ENCODE measurements at regions not wholly inside any gene's neighbourhood (a gene's known extent, or its start where the extent isn't known, plus 50 kb on each side); places are given as distances from the start of the nearest gene placed in this dataset.
"Not testable (repeated sequence)": the region's sequence is repeated elsewhere in the genome, so short reads cannot be mapped to it uniquely, and the experiment has no call there.

DNA sequence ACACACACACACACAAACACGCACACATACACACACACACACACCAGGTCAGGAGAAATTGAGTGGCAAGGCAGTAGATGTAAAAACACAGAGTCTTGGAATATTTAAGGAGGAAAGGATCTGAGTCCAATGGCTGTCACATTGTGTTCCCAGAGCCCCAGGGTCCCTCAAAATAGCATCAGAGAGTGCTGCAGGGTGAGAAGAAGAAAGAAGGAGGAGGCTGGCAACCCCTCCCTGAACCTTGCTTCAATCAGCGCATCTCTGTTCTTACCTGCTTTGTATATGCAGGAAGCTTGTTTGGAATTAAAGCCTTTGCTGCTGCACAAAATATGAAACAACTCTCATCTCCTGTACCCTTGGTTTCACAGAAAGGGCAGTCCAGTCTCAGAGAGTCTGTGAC is 406.5 kb downstream of the MIAT start:
- DNase-seq (ENCODE audit: low read depth): no peak

DNA sequence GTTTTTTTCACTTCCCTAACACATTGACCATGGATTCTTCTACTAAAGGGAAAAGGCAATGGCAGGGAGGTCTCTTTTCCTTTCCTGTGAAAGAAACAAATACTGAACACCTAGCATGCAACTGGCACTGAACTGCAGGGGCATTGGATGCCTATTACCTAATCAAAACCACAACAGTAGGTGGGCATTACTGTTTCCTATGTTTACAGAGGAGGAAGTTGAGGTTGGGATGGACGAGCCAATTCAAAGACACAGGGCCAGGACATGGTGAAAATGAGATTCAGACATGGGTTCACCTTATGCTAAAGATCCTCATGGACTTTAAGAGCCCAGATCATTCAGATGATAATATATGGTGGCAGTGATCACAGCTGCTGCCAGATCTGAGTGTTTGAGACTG is 407.0 kb downstream of the MIAT start:
- no peak for DNase-seq (ENCODE audit: low read depth)

DNA sequence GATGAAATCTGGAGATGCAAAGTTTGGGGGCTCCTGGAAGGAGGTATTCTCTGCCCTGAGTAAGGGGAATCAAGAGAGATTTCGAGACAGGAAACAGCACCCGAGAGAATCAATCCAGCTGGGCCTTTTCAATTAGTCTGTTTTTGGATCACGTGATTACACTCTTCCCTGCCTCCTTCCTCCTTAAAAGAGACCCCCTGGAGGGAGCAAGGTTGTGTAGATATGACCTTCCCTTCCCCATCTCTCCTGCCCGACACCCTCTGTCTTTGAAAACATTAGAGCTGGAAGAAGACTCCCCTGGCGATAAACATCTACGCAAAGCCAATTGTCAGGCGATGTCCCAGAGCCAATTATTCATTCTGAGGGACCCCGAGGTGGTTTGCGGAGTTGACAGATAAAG is 407.9 kb downstream of the MIAT start:
- no peak for DNase-seq (ENCODE audit: low read depth)

DNA sequence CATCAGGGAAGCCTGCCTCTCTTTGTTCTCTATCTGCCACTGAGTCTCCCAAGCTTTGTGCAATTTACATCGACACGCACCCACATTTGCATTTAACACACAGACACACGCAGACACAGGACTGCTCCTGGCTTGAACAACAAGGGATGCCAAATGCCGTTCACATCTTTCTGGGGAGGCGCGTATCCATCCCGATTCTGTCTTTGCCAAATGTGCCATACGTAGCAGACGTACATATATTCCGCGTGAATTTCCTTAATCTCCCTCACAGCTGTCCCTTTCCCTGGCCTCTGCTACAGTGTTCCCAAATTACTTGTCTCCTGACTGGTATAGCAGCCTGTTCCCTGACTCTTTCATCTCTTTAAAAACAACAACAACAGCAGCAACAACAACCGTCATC is 409.5 kb downstream of the MIAT start:
- DNase-seq (ENCODE audit: low read depth): no peak

DNA sequence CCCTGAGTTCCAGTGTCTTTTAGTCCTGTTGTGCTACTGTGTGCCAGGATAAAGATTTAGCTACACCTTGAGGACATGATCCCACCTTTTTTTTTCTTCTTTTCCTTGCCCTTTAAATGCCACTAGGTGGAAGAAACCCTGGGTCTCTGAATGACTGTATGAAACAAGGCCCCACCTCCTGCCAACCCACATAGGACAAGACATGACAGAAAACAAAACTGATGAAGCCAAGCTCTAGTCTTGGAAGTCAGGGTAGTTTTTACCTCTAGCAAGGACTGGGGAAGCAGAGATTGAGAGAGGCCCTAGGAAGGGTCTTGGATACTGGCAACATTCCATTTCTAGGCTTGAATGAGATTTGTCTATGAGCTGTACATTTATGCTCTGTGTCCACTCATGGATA is 410.7 kb downstream of the MIAT start:
- no peak for DNase-seq (ENCODE audit: low read depth)

DNA sequence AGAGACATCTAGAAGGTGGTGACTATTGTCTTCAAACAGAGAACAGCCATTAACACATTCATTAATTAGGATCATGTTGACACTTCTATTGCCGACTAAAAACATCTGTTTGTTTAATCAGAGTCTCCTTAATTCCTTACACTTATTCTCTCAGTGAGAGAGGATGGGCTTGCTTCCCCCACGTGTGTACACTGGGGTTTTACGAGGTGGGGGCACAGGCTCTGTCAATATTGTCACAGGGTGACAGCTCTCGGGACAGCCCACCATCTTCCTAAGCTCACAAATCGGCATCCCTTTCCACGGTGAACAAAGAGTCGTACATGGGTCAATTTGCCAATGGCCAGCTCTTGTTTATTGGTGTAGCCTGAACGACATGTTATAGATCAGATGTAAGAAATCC is 413.2 kb downstream of the MIAT start:
- no peak for DNase-seq (ENCODE audit: low read depth)

DNA sequence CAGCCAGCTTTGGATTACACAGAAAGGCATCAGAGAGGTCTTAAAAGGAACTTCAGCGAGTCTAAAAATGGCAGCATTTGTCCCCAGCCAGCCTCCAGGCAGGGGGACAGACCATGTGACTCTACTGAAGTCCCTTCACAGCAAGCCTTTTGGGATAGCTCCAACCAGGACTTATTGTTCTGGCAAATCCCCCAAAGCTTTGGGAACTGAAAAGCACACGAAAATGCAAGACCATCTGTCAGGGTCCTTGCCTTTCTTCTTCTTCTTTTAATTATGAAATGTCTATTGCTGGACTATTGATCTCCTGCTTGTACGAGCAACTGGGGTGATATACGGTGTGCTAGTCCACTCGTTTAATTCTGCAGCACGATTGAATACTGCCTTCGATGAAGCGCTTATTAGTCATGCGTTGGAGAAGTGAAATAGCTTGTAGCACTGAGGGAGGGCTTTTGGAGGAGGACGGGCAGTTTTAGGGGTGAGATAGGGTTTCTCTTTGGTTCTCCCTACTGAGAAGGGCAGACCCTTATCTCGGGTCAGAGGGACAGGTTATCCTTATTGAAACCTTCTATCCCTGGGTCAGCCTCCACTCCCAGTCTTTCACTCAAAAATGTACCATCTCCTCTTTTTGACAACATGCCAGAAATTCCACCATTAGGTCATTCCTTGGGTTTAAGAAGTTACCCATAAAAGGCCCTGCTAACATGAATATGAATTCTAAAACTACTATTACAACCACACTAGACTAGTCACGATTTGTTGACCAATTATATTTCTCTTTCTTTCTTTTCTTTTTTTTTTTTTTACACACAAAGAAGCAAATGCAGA is 416.4 kb downstream of the MIAT start:
- no peak for DNase-seq (ENCODE audit: low read depth)

DNA sequence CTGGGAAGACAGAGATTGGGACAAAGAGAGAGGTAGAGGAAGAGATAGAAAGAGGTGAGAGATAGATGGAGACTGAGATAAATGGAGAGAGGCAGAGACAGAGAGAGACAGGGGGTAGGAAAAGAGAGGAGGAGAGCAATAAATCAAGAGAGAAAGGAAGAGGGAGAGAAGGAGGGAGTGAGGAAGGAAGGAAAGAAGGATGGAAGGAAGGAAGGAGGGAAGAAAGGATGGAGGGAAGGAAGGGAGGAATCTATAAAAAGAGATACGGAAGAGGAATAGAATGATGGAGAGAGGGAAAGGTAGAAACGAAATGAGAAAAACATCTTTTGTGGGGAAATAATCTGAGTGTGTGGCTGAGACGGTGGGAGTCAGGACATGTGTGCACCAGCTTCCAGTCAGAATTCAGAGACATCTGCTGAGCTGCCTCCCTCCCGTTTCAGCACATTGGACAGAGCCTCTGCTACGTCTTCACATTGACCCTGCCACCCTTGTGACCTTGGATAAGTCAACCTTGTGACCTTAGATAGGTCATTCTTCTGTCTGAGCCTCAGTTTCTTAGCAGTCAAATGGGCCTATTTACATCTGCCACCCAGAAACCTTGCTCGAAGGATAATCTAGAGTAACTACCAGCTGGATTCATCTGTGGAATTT is 417.8 kb downstream of the MIAT start:
- DNase-seq (ENCODE audit: low read depth): no peak

DNA sequence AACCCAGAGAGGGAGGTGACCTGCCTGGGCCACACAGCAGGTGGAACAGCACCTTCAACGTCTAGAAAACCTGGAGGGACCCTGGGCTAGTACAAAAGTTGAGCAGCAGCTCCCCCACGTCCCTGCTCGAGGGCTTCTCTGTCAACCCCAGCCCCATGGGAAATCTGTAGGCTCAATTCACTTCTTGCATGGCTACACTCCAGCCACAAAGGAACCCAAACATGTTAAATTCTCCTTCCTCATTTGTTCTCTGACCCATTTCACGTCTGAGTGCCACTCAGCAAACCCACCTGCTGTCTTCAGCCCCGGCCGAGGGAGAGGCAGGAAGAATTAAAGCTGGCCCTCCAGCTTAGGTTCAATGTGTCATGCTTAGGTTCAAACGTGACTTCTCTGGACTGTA is 418.5 kb downstream of the MIAT start:
- no peak for DNase-seq (ENCODE audit: low read depth)

DNA sequence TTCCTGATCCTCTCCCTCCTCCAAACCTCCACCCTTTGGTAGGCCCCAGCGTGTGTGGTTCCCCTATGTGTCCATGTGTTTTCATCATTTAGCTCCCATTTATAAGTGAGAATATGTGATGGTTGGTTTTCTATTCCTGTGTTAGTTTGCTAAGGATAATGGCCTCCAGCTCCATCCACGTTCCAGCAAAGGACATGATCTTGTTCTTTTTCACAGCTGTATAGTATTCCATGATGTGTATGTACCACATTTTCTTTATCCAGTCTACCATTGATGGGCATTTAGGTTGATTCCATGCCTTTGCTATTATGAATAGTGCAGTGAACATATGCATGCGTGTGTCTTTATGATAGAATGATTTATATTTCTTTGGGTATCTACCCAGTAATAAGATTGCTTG is 420.7 kb downstream of the MIAT start:
- DNase-seq (ENCODE audit: low read depth): not testable (repeated sequence)

DNA sequence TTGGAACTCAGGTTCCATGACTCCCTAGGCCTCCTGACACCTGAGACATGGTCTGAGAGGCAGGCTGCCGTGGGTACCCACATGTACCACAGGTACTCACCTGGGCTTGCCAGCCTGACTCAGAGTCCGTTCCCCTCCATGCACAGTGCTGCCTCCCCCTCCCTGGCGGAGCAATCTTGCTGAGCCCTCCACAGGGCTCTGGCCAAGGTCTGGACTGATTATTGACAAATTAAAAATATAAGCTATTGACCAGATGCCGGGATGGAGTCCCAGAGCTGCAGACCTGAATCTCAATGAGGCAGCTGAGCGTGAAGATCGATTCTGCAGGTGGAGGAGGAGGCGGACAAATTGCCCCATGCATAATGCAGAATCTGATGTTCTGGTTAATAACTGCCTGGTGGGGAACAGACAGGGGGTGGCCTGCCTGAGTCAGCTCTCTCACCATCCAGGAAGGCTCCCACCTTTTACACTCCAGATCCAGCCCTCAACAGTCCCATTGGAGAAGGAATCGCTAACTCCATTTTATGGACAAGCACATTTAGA is 422.7 kb downstream of the MIAT start:
- DNase-seq (ENCODE audit: low read depth): no peak

DNA sequence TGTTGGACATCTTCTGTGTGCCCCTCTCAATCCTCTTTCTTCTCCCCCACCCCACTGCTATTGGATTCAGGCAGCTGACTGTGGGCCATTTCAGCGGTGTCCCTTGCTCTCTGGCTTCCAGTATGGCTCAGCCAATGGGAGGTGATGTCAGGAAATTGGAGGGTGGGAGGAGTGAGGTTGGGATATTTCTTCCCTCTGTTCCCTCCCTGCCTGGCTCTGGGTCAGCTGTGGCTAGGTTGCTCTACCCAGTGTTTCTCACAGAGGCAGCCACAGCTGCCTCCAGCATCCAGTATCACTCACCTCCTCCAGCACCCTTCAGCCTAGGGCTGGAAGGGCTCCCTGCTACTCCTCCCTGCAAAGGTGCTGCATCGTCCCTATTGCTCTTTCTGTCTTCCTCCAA is 423.5 kb downstream of the MIAT start:
- DNase-seq (ENCODE audit: low read depth): no peak

DNA sequence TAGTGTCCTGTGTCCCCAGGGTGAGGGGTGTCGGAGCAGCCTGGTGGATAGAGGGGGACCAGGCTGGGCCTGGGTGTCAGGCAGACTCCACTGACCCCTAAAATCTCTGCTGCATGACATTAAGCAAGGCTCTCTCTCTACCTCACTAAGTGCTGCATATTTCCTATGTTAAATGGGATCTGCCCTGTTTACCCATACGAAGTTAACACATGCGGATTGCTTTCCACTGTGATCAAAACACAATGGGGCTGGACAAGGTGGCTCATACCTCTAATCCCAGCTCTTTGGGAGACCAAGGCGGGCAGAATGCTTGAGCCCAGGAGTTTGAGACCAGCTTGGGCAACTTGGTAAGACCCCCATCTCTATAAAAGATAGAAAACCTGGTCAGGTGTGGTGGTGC is 426.2 kb downstream of the MIAT start:
- DNase-seq (ENCODE audit: low read depth): no peak

DNA sequence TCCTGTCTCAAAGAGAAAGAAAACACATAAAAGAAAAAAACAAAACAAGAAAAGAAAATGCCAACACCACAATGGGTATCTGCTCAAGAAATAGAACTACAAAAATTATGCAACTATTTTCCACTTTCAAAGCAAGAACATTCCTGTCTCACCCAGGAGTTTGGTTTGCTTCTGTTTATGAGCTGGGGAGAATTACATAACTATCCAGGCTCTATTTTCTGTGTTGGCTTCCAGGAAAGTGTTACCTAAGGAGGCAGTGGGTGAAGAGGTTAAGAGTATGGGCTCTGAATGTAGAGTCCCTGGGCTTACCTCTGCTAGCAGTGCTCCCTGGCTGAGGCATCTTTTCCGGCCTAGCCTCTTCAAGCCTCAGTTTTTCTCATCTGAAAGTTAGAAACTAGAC is 426.7 kb downstream of the MIAT start:
- no peak for DNase-seq (ENCODE audit: low read depth)

DNA sequence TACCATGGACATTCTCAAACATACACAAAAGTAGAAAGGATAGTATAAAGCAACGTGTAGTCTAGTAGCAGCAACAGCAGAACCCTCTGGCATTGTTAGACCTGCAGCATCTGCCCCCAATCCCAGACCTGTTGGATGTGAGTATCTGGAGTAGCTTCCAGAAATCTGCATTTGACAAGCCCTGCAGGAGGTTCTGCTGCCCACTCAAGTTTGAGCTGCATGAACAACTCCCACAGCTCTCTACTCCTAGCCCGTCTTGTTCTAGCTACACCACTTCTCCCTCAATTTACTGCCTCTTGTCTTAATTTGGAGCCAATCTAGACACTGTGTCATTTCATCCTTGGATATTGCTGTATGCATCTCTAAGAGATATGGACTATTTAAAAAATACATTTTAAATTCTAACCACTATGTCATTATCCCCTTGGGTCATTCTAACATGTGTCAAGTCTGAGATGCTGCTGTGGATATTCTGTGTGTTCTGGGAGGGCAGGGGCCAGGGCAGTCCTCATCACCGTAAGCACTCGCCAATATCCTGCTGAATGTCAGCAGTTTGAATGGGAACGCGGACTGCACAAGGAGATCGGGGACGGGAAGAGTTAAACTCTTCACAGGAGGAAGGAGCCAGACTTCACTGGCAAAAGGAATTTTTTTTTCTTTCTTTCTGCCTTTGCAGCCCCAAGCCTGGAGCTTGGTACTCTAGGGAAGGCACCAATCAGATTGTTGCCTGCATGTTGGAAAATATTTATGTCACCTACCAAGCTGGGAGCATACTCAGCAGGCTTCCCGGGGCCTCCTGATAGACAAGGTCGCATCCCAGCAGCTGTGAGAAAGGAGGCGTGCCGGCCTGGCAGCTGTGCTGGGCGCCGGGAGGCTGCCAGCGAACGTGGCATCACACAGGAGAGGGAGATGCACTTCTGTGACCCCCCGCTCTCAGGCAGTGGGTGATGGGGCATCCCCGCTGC is 429.0 kb downstream of the MIAT start:
- no peak for DNase-seq (ENCODE audit: low read depth)

DNA sequence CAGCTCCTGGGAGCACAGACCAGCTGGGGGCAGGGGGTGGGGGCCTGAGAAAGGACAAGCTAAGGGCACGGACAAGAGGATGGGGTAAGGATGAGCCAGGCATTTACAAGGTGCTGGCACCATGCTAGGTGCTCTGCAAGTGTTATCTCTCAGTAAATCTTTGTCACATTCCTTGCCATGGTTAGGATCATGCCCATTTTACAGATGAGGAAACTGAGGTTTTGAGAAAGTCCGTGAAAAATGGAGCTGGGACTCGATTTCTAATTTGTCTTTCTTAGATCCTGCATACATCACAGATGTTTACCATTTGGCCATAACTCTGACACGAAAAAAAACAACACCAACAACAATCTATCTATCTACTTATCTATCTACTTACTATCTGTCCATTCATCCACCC is 429.7 kb downstream of the MIAT start:
- no peak for DNase-seq (ENCODE audit: low read depth)

DNA sequence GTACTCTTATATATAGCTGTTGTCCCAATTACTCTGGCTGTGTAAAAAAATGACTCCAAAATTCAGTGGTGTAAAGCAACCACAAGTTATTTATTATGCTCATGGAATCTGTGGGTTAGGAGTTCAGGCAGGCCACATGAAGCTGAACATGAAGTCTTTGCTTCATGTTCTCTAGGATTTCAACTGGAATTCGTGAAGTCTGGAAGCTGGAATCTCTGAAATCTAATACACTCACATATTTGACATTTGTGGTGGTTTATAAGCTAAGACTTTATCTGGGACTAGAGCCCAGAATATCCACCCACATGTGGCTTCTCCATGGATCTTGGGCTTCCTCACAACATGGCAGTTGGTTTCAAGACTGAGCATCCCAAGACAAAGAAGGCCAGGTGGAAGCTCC is 430.6 kb downstream of the MIAT start:
- no peak for DNase-seq (ENCODE audit: low read depth)

DNA sequence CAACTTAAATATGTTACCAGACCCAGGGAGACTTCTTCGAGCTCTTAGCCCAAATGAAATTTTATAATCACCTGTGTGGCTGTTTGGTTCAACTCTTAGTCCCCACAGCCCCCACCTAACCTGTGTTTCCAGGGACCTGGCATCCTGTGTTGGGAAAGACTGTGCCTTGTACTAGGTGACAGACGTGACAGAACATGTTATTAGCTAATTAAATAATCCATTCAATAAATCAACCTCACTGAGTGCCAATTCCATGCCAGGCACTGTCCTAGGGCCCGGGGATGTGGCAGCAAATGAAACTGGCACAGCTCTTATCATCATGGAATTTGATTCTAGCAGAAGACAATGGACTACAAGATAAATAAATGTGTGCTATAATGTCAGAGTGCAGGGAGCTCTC is 431.9 kb downstream of the MIAT start:
- no peak for DNase-seq (ENCODE audit: low read depth)

DNA sequence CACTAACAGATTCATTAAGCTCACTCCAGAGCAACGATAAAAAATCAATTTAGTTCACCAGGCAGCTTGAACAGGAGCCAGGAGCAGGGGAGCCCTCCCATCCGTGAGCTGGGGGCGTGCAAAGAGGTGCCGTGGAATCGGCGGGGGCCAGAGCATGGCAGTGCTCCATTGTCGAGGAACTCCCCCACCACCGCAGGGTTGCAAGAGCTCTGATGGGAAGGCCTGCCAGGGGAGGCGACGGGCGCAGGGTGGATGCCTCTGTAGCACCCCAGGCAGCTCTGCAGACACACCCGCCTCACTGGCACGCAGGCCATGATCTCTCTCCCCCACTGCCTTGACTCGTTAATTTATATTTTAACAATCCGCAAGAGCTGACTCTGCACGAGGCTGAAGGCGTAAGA is 433.2 kb downstream of the MIAT start:
- no peak for DNase-seq (ENCODE audit: low read depth)

DNA sequence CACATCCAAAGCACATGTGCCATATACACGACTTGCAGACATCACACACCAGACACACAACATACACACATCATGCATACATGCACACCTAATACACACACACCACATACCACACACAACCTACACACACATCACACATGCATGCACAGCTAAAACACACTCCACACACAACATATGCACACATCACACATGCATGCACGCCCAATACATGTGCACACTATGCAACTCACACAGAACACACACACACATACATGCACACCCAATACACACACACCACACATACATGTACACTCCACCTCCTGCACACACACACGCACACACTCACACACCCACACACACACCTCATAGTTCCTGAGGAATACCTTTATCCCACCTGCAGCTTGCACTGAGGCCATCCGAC is 436.0 kb downstream of the MIAT start:
- DNase-seq (ENCODE audit: low read depth): no peak

DNA sequence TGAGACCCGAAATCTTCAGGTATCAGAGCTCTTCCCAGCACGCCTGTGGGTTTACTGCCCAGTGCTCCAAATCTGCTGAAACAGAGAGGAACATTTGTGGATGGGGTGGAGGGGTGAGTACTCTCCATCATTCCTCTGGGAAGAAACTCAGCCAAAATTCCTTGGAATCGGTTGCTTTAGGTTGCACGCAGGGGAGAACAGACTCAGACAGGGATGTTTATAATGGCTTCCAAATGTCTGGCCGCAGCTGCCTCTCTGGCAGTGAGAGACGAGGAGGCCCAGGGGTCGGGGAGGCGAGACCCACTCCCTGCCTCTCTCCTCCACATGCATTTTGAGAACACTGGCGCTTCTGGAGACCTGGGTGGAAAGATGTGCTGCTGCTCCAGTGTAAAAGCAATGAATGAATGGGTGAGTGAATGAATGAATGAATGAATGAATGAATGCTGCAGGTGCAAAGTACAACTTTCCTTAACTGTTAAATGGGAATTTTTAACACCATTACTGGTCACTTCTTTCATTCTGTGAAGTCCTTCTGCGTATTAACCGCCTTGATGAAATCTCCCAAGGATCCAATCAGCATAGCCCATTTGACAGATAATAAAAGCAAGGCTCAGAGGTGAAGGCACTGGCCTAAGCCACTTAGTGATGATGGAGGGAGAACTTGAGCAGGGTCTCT is 437.4 kb downstream of the MIAT start:
- no peak for DNase-seq (ENCODE audit: low read depth)

DNA sequence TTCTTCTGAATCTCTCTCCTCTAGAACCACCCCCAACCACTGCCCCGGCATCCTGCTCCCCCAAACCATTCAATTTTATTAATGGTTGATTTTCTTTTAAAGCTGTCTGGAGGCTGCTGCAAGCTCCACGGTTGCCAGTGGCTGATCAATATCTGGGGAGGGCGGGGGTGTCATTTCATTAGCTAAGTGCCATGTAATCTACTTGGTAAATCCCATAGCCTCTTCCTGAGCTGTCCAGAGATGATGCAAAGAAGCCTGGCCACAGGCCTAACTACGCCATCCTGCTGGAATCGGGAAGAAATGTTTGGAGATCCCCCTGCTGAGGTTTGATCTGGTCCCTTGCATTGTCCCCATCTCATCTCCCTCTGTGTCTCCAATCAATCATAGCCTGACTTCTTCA is 440.1 kb downstream of the MIAT start:
- no peak for DNase-seq (ENCODE audit: low read depth)
